ENCODE measurements at regions not wholly inside any gene's neighbourhood (a gene's known extent, or its start where the extent isn't known, plus 50 kb on each side); places are given as distances from the start of the nearest gene placed in this dataset.
"Not testable (repeated sequence)": the region's sequence is repeated elsewhere in the genome, so short reads cannot be mapped to it uniquely, and the experiment has no call there.

DNA sequence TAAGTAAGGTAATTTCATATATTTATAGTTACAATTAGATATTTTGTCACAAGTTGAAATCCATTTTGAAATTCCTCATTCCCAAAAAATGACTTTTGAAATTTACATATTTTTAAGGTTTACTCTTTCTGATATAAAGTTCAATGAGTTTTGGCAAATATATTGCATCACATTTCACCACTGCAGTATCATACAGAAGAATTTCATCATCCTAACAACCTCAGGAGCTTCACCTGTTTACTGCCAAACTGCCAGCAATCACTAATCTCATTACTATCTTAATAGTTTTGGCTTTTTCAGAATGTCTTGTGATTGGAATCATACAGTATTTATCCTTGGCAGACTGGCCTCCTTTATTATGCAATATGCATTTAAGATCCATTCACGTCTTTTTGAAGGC is 1578.9 kb downstream of the REEP3 start:
- Histone ChIP-seq H3K27me3 (no peaks in the 10 kb centered on the region), H3K4me1 (ENCODE audit: control insufficient read depth in 1 of 2, insufficient read depth in 1 of 2, low read depth in 1 of 2, low read length in 1 of 2) (no peaks in the 10 kb centered on the region), H3K27ac (no peak overlapping the region), H3K36me3 (no peaks in the 10 kb centered on the region), H3K4me3 (ENCODE audit: low read depth in 1 of 2, low read length in 1 of 2) (no peak overlapping the region), H3K9me3 (no peaks in the 10 kb centered on the region)
- TF ChIP-seq, protein P1, sequence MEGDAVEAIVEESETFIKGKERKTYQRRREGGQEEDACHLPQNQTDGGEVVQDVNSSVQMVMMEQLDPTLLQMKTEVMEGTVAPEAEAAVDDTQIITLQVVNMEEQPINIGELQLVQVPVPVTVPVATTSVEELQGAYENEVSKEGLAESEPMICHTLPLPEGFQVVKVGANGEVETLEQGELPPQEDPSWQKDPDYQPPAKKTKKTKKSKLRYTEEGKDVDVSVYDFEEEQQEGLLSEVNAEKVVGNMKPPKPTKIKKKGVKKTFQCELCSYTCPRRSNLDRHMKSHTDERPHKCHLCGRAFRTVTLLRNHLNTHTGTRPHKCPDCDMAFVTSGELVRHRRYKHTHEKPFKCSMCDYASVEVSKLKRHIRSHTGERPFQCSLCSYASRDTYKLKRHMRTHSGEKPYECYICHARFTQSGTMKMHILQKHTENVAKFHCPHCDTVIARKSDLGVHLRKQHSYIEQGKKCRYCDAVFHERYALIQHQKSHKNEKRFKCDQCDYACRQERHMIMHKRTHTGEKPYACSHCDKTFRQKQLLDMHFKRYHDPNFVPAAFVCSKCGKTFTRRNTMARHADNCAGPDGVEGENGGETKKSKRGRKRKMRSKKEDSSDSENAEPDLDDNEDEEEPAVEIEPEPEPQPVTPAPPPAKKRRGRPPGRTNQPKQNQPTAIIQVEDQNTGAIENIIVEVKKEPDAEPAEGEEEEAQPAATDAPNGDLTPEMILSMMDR (IDR thresholded peaks at IDR 0.05), result no peak

DNA sequence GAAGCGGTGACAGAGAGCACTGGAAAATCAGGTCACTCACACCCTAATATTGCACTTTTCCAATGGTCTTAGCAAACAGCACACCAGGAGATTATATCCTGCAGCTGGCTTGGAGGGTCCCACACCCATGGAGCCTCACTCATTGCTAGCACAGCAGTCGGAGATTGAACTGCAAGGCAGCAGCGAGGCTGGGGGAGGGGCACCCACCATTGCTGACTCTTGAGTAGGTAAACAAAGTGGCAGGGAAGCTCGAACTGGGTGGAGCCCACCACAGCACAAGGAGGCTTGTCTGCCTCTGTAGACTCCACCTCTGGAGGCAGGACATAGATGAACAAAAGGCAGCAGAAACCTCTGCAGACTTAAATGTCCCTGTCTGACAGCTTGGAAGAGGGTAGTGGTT is 1579.7 kb downstream of the REEP3 start:
- not testable (repeated sequence) for H3K4me1 ChIP-seq (ENCODE audit: control insufficient read depth in 1 of 2, insufficient read depth in 1 of 2, low read depth in 1 of 2, low read length in 1 of 2); H3K27ac ChIP-seq; H3K9me3 ChIP-seq; H3K27me3 ChIP-seq; H3K36me3 ChIP-seq; H3K4me3 ChIP-seq (ENCODE audit: low read depth in 1 of 2, low read length in 1 of 2)

DNA sequence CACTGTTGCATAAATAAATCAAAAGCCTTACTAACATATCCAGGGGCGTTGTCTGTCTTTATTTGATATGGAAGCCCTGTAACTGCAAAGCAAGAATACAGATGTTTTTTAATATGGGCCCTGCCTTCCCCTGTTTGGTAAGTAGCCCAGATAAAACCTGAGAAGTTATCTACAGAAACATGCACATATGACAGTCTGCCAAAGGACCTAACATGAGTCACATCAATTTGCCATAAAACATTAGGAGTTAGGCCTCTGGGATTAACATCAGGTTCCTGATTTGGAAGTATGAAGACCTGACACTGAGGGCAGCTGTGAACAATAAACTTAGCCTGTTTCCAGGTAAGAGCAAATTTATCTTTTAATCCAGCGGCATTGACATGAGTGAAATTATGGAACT is 1588.8 kb downstream of the REEP3 start:
- Histone ChIP-seq H3K4me1 (ENCODE audit: control insufficient read depth in 1 of 2, insufficient read depth in 1 of 2, low read depth in 1 of 2, low read length in 1 of 2) (no peaks in the 10 kb centered on the region), H3K4me3 (ENCODE audit: low read depth in 1 of 2, low read length in 1 of 2) (no peak overlapping the region), H3K9me3 (no peaks in the 10 kb centered on the region), H3K36me3 (no peaks in the 10 kb centered on the region), H3K27ac (no peak overlapping the region), H3K27me3 (no peaks in the 10 kb centered on the region)
- TF ChIP-seq, protein P1 (IDR thresholded peaks at IDR 0.05), result no peak

DNA sequence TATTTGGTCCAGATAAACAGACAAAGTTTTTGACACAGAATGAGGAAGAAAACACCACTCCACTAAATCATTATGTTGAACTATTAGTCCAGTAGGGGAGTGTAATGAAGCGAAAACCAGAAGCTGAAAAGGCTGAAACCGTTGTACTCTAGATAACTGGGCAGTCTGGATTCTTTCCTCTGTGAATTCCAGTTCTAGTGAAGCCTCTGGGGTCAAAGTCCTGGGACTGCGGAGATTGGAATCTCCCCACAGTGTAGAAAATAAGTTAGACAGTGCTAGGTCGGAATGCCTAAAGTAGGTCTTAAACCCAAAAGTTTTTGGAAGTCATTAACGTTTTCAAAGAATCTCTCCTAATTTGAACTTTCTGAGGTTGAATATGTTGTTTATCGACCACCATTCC is 1589.9 kb downstream of the REEP3 start:
- not testable (repeated sequence) for H3K4me1 ChIP-seq (ENCODE audit: control insufficient read depth in 1 of 2, insufficient read depth in 1 of 2, low read depth in 1 of 2, low read length in 1 of 2); H3K9me3 ChIP-seq; H3K27me3 ChIP-seq; H3K4me3 ChIP-seq (ENCODE audit: low read depth in 1 of 2, low read length in 1 of 2); H3K27ac ChIP-seq; H3K36me3 ChIP-seq

DNA sequence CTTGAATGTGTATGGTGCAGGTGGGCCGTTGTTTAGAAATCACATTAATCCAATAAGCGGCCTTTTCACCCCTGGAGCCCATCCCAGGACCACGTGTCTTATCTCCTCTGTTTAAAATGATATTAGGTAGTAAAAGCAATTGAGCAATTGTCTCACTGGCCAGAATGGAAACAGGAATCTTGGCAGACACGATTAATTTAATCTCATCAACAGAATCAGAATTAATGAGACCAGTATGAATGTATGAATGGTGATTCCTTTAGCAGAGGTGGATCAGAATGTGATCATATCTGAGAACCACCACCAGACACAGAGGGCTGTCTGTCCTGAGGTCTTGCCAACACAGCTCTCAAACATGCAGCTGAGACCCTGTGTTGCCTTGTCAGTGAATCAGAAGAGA is 1591.4 kb downstream of the REEP3 start:
- Histone ChIP-seq H3K4me1 (ENCODE audit: control insufficient read depth in 1 of 2, insufficient read depth in 1 of 2, low read depth in 1 of 2, low read length in 1 of 2) (no peaks in the 10 kb centered on the region), H3K27ac (no peak overlapping the region), H3K9me3 (no peaks in the 10 kb centered on the region), H3K4me3 (ENCODE audit: low read depth in 1 of 2, low read length in 1 of 2) (no peak overlapping the region), H3K36me3 (no peaks in the 10 kb centered on the region), H3K27me3 (no peaks in the 10 kb centered on the region)
- TF ChIP-seq, protein P1 (IDR thresholded peaks at IDR 0.05), result no peak

DNA sequence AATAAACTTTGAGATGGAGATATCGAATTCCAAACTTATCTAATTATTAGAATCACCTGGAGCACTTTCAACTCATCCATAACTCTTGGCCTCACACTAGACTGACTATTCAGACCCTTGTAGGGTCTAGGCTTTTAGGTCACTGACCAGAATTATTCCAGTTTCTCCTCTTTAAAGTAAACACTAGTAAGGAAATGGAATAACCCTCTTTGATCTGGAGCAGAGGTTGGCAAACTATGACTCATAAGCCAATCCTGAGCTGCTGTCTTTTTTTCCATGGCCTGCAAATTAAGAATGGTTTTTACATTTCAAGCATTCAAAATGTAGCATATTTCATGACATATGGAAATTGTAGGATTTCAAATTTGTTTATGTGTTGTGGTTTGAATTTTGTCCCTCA is 1601.9 kb downstream of the REEP3 start:
- H3K4me1 ChIP-seq (ENCODE audit: control insufficient read depth in 1 of 2, insufficient read depth in 1 of 2, low read depth in 1 of 2, low read length in 1 of 2), result no peaks in the 10 kb centered on the region
- TF ChIP-seq, protein P1 (IDR thresholded peaks at IDR 0.05), result no peak
- H3K27me3 ChIP-seq, result no peaks in the 10 kb centered on the region
- no peak overlapping the region for H3K4me3 ChIP-seq (ENCODE audit: low read depth in 1 of 2, low read length in 1 of 2)
- H3K9me3 ChIP-seq, result no peaks in the 10 kb centered on the region
- H3K36me3 ChIP-seq, result no peaks in the 10 kb centered on the region
- H3K27ac ChIP-seq, result no peak overlapping the region

DNA sequence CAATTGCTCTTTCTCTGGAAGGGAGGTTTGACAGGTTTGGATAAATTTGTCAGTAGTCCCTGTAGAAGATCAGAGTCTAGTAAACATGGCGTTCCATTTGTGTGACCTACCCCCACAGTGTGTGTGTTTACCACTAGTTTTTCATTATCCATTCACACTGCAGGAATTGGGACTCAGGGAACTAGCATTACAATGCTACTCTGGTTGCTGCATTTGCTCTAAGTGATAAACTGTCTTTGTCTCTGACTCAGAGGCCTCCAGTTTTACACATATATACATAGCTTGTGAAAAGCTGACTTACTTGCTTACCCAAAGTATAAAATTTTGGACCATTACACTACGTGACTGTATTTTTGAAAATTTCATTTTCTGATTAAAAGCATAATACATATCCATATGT is 1604.0 kb downstream of the REEP3 start:
- H3K36me3 ChIP-seq, result no peaks in the 10 kb centered on the region
- no peaks in the 10 kb centered on the region for H3K9me3 ChIP-seq
- TF ChIP-seq, protein P1 (IDR thresholded peaks at IDR 0.05), result no peak
- H3K27ac ChIP-seq, result no peak overlapping the region
- H3K4me1 ChIP-seq (ENCODE audit: control insufficient read depth in 1 of 2, insufficient read depth in 1 of 2, low read depth in 1 of 2, low read length in 1 of 2), result no peaks in the 10 kb centered on the region
- no peak overlapping the region for H3K4me3 ChIP-seq (ENCODE audit: low read depth in 1 of 2, low read length in 1 of 2)
- no peaks in the 10 kb centered on the region for H3K27me3 ChIP-seq
